ENCODE measurements at regions not wholly inside any gene's neighbourhood (a gene's known extent, or its start where the extent isn't known, plus 50 kb on each side); places are given as distances from the start of the nearest gene placed in this dataset.
"Not testable (repeated sequence)": the region's sequence is repeated elsewhere in the genome, so short reads cannot be mapped to it uniquely, and the experiment has no call there.

DNA sequence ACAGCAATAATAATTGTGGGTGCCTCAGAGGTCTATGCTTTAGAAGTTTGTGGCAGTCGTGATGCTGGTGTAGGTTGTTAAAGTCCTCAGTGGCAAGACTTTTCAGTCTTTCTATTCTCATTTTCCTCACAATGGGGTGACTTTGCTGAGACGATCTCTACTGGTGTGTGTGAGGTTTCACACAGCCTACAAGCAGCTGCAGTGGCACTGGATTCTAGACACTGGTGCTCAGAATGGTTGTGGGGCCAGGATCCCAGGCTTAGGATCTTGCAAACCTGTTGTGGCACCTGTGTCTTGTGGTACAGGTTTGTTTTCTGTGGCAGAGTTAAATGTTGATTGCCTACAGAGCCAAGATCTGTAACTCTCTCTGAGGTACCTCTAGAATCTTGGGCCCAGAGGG lies 581.2 kb downstream of the PTPRC start:
- DNase-seq (ENCODE audit: low read depth): no peak

DNA sequence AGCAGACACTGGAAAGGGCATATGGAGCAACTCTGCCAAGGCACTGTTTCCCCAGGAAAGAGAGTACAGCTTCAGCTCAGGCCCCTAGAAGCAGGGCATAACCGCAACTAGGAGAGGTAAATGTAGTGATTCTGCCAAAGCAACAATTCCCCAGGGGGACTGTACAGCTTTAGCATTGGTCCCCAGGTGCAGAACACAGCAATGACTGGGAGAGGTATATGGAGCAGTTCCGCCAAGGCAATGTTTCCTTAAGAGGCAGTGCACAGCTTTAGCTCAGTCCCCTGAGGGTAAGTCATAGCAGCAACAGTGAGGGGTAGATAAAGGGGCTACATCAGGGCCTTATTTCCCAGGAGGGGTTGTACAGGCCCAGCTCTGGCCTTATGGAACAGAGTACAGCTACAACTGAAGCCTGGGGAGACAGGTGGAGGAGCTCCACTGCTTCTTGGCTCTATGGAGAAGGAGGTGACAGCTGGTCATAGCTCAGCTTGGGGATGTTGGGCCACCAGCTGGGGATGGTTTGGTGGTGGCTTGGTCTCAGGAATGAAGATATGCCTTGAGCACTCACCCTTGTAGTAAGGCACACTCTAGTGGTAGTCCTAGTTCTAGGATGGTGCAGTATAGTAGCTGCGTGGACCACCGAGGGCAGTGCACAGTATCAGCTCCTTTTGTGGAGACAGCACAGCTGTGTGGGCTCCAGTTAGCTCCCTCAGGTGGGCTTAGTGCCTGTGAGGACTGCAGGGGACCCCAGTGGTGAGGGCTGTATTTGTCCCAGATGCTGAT lies 582.7 kb downstream of the PTPRC start:
- no peak for DNase-seq (ENCODE audit: low read depth)

DNA sequence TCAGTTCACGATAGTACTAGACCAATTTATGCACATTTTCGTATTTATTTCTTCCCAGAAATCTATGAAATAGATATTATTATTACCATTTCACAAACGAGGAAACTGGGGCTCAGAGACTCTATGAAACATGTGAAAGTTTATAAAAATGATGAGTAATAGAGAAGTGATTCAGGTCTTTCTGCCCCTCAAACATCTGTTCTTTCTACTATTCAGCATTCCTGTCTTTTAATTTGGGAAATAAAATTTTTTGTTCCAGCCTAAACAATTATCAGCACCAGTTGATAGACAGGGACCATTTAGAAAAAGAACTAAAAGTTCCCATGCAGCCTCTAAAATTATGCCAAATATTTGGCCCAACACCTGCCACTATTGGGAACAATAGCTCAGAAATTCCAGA lies 585.1 kb downstream of the PTPRC start:
- DNase-seq (ENCODE audit: low read depth): no peak

DNA sequence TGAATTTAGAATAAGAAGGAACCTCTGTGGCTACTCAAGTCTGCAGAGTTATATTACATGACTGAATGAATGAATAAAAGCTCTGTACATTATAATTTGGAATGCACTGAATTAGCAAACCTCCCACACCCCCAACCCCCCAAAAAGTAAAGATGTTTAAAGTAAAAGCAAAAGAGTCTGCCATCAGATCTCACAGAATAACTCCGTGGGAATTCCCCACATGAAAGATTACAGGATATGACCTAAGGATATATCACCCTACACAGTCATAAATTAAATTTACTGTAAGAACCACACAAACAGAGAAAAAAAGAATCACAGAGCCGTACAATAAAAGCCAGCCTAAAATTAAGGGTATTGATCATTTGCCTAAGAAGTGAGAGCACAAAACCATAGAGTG lies 587.3 kb downstream of the PTPRC start:
- peak; percentile 77 for DNase-seq (ENCODE audit: low read depth)

DNA sequence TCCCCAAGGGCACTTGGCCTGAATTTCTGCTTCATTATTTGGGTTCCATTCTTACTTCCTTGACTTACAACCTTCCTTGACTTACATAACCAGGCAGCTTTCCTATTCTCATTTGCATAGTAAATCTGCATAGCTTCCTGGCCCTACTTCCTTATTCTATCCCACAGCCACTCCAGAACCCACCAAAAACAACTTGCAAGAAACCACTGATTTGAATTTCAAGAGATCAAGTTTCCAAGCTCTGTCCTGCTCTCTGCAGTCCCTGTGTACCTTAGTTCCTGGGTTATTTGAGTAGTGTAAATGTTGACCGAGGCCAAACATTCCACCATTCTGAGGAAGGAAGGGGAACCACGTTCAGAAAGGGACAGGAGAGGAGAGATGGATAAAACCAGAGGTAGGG lies 603.3 kb downstream of the PTPRC start:
- DNase-seq (ENCODE audit: low read depth): no peak

DNA sequence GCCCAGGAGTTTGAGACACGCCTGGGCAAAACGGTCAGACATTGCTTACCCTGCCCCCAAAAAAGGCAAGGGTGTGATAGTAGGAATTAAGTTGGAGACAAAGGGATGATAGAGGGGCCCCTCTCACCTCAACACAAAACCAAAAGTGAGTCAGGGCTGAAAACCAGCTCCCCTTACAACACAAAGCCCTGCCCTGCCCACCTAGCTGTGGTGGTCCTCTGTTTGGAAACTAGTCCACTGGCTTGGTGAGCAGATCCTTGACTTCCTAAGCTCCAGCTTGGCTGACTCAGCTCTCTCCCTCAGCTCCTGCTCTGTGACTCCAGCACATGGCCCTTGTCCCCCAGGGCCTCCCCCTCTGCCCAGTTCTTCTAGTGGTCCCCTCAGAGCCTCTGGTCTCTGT lies 603.8 kb downstream of the PTPRC start:
- DNase-seq (ENCODE audit: low read depth): no peak

DNA sequence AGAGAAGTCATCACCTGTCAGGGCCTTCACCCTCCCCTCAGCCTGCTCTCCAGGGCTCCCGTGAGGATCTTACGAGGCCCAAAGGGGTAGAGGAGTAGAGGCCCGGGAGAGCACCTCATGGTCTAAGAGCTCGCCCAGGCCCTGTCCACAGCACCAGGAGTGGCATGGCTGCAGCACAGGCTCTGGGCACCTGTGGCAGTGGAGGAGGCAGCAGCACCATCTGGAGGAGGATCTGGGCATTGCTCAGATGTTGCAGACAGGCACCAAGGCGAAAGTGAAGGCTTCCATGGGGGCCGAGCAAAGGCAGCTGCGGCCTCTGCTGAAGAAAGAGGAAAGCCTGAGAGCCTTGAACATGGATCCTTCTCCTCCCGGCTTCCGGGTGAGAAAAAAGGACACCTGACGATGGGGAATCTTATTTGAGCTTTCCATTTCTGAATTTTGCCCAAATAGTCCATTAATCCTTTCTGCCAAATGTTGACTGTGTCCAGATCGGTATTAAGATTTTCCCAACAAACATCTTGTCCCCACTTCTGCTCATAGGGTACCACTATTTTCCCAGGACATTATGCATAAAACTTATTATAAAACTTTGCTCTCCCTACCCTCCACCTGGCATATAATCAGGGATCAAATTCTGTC lies 604.7 kb downstream of the PTPRC start:
- DNase-seq (ENCODE audit: low read depth): peak; percentile 76

DNA sequence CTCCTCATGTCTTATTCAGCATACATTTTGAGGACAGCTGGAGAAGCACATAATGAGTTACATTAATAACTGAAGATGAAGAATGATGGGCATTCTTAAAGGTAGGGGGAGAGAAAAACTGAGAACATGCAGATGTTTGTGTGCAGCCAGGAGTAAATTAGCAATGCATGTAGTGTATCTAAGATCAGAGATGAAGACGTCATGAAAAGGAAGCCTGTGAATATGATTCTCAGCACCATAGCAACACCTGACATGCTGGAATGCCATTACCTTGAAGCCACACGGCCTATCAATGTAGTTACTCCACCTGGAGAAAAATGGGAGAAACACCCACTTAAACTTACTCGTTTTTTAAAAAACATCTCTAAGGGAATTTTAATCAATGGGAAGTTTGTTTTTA lies 607.1 kb downstream of the PTPRC start:
- DNase-seq (ENCODE audit: low read depth): no peak

DNA sequence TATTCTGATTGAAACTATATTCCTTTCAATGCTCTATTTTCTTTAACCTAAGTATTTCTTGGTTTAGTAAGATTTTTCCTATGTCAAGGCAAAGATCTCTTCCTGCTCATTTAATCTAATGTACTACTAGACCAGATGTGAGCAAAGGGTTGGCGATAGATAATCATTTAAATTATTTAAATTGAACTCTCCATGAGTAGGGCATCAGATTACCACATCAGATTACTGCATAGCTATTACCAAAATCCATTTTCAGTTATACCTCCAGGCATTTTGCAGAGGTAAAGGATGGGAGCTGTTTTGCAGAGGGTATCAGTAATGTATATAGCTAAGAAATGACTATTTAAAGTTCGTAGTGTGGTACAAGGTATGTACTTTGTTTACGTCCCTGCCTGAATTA lies 607.9 kb downstream of the PTPRC start:
- no peak for DNase-seq (ENCODE audit: low read depth)

DNA sequence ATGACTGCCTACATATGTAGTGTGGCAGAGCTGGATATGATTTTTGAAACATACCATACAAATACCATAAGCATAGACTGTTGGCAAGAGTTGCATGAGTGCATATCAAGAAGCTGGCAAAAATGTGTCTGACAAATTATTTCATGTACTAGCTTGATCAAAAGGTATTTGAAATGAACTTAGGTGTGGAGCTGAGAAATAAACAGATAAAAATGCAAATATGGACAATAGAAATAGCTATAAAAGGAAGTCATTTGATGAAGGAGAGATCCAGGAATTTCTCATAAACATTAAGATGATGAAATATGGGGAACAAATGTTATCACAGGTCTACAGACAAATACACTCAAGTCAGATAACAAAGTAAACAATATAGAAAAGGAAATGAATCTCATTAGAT lies 609.1 kb downstream of the PTPRC start:
- DNase-seq (ENCODE audit: low read depth): no peak

DNA sequence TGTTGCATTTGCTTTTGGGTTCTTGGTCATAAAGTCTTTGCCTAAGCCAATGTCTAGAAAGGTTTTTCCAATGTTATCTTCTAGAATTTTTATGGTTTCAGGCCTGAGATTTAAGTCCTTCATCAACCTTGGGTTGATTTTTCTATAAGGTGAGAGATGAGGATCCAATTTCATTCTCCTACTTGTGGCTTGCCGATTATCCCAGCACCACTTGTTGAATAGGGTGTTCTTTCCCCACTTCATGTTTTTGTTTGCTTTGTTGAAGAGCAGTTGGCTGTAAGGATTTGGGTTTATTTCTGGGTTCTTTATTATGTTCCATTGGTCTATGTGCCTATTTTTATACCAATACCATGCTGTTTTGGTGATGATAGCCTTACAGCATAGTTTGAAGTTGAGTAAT lies 615.2 kb downstream of the PTPRC start:
- DNase-seq (ENCODE audit: low read depth): not testable (repeated sequence)

DNA sequence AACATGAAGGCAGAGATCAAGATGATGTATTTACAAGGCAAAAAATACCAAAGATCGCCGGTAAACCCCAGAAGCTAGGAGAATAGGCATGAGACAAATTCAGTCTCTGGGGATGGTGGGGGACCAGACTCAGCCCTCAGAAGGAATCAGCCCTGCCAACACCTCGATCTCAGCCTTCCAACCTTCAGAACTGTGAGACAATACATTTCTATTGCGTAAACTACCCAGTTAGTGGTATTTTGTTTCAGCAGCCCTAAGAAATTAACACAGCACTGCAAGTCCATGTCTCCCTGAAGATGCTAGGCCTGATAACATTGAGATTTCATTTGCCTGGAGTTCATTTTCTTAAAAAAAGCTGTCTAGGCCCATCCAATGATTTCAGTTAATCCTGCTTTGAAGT lies 622.5 kb downstream of the PTPRC start:
- no peak for DNase-seq (ENCODE audit: low read depth)

DNA sequence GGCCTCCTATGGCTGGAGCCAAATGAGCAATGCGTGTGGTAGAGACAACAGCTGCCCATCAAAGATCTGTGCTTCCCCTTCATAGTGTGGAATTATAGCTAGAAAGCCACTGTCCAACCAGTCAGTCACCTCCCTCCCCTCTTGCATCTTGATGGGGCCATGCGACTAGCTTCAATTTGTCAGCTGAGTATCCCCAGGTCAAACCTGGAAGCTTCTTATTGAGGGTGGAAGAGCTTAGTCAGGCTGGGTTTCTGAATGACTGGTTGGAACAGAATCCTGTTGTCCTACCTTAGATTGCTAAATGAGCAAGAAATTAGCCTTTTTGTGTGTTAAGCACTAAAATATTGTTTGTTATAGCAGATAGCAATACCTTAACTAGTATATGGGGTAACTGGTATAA lies 625.4 kb downstream of the PTPRC start:
- DNase-seq (ENCODE audit: low read depth): no peak

DNA sequence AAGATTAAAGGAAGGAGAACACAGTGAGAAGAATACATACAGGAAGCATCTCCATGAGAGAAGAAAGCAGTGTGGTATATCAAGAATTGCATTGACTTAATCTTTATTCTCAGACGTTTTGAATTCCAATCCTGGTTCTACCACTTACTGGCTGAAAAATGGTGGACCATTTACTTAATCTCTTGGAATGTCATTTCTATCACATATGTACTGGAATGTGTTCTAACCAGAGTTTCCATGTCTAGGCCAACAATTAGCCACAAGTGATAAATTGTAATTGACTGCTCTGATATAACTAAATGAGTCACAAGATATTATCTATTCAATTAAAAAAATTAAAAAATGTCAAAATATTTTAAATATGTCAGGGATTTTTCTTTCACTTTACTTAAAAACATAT lies 626.1 kb downstream of the PTPRC start:
- no peak for DNase-seq (ENCODE audit: low read depth)

DNA sequence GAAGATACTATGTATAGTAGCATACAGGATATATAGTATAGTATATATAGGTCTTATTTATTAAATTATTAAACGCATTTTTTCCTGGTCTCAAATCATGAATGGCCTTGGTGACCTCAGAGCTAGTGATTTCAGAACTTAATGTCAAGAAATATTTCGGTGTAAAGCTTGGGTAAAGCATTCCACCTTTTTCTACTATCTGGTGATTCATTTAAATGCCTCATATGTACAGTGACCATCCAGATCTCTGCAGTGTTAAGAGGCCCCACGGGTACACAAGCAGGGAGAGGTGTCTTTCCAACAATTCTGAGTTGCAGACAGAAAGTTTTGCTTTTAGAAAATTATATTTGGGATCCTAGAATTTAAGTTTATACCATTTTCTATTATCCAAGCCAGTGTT lies 626.5 kb downstream of the PTPRC start:
- DNase-seq (ENCODE audit: low read depth): no peak

DNA sequence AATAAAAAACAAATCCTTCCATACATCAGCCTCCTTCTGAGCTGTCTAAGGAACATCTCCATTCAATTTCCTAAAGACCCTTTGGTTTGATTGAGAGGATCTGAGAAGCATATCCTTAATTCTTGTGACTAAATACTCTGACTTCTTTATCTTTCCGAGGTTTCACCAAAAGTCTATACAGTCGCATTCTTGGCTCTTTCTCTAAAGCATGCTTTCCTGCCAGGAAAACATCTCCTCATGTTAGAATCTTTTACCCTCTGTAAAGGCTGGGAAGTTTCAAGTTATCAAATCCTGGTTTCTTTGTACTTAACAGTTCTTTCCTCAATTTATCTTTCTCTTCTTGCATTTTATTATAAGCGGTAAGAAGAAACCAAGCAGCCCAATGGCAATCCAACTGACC lies 630.4 kb downstream of the PTPRC start:
- no peak for DNase-seq (ENCODE audit: low read depth)

DNA sequence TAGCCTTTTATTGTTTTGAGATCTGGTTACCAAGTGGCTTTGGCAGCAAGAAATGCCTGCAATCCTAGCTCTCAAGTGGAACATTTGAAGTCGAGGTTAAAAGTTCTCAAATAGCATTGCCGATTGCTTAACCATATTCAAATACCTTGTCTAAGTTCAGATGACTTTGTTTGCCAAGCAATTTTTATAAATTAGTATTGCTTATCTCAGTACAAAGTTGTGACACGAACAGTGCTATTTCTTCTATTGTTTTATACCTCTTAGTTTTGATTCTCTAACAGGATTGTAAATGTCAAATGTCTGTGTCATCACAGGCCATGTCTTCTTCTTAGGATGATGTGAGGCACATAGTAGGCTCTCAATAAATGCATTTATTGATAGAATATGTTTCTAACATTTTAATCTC lies 633.3 kb downstream of the PTPRC start:
- peak; percentile 72 for DNase-seq (ENCODE audit: low read depth)

DNA sequence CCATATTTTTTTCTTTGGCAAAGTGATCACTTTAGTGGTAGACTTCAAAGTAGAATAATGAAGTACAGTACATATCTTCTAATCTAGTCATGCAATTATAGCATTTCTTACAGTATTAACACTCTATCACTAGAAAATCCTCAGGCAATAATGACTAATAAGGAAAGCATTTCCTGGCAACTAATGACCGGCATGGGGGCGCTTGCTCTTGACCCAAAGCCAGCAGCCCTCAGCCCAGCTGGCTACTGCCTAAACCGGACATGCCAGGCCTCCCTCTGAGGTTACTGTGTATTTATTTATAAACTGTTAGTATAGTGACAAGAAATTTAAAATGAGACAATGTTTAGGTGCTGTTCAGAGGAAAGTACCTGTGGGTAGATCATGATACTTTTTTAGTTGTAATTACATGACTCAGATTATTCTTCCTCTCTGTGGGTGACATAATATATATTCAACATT lies 633.8 kb downstream of the PTPRC start:
- peak; percentile 96 for DNase-seq (ENCODE audit: low read depth)

DNA sequence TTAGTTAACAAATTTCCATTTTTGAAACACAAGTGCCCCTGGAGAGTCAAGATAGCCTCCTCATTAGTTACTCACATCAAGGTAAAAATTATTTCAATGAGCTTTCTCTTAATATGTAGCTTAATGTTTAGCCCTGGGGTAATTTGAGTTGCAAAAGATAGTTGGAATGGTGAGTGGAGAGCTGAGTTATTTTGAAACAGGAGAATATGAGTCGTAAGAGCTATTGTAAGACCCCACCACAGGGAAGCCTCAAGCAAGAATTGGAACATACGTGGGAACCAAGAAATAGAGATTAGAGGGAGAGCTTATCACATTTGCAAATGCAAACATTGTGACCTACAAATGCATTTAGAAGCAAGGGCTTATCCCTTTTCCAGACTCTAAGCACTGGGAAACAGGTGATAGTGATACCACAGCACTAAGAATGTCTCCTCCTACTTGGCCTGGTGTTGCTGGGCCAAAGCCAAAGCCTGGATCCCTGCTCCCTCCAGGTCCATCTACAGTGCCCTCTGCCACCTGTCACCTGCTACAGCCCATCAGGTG lies 635.1 kb downstream of the PTPRC start:
- peak; percentile 54 for DNase-seq (ENCODE audit: low read depth)

DNA sequence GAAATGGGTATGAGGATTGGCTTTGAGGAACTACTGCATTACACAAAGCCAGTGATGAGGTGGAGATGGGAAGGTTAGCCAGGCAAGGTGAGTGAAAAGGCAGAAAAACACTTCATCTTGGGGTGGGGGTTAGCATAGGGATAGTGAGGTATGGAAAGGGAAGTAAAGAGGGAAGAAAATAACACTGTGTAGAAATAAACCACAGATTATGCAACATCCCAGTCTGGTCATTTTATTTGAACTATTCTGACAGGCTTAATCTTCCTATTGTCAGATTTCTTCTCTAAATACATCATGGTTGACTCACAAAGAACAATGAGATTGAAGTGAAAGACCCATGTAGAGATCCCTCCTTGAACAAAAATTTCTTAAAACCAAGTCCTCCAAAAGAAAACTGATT lies 640.2 kb downstream of the PTPRC start:
- peak; percentile 31 for DNase-seq (ENCODE audit: low read depth)

DNA sequence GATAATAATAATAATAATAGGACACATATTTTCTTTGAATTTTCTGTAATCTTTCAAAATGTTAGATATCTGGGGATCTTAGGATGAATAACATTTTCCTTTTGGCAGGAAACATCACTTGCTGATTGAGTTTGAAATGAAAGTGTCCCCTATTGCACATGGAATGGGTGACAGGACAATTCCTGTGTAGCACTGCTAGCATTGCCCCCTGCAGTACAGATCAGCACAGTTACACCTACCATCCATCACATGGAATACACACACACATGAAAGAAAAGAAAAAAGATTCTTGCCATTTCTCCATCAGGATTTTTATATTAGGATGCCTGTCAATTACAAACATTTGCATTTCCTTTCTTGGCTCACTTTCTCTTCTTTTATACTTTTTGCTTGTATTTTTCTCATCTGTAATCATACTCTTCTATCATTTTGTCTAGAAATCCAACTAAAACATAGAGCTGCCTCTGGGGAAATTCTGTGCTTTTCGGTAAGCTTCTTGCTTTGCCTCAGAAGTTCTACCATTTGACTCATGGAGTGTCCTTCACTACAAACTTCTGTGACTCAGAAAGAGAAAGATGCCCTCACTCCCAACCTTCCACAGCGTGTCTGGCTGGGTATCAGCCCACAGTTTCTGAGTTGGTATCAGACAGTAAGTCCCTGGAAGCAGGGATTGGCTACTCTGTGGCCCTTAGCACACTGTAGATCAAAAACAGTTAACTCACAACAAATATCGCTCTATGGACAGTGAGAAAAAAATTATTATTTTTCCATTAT lies 641.2 kb downstream of the PTPRC start:
- peak; percentile 65 for DNase-seq (ENCODE audit: low read depth)

DNA sequence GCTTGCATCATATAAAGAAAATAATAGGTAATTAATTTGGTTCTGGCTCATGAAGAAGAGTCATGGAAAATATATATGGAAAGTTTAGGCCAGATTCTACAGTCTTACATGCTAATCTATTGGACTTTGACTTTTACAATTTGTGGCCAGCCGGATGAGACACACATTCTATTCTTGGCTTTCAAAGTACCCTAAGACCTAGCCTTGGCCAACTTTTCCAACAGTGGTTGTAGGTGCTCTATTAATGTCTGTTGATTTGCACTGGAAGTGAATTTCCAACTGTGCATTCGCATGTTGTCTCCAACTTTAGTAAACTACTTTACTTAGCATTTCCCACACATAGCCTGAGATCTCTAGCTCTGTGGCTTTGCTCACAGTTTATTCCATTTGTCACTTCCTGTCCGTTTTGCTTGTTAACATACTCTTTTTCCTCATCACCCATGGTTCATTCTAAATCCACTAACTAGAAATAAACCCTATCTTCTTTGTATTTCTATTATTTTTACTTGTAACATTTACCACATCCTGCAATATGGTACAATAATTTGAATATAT lies 644.0 kb downstream of the PTPRC start:
- DNase-seq (ENCODE audit: low read depth): peak; percentile 63
